HG03097 (cell line): ENCODE measurements at regions not wholly inside any gene's neighbourhood (a gene's known extent, or its start where the extent isn't known, plus 50 kb on each side); places are given as distances from the start of the nearest gene placed in this dataset.

ENCODE experiments used
- ATAC-seq: cut with Tn5 transposase; IDR thresholded peaks from one replicate; pipeline ENCODE4 v1.9.1; 2021; ENCODE audit not compliant: unreplicated experiment, low FRiP score

- no peak for ATAC-seq
These were observed 91.0 kb upstream of the MVB12B start for GRCh38 chr9:126235336-126236243.

GRCh38 chr9:126236273-126236672, 90.4 kb upstream of the MVB12B start:
- no peak for ATAC-seq

- ATAC-seq = no peak
These were observed 88.2 kb upstream of the MVB12B start for GRCh38 chr9:126238415-126238814.

GRCh38 chr9:126239515-126239914, 87.1 kb upstream of the MVB12B start:
- ATAC-seq = no peak

- no peak for ATAC-seq
These were observed 85.8 kb upstream of the MVB12B start for GRCh38 chr9:126240835-126241234.

- no peak for ATAC-seq
These were observed 77.9 kb upstream of the MVB12B start for GRCh38 chr9:126248680-126249079.

- ATAC-seq = no peak
These were observed 64.9 kb upstream of the MVB12B start for GRCh38 chr9:126261584-126262356.

- no peak for ATAC-seq
These were observed 63.9 kb upstream of the MVB12B start for GRCh38 chr9:126262738-126263137.

- ATAC-seq = no peak
These were observed 56.1 kb upstream of the MVB12B start for GRCh38 chr9:126270556-126270955.

GRCh38 chr9:126275386-126276001, 51.1 kb upstream of the MVB12B start:
- ATAC-seq = no peak

GRCh38 chr9:126276056-126276728, 50.4 kb upstream of the MVB12B start:
- no peak for ATAC-seq
